GM18517 (cell line): ENCODE measurements at regions not wholly inside any gene's neighbourhood (a gene's known extent, or its start where the extent isn't known, plus 50 kb on each side); places are given as distances from the start of the nearest gene placed in this dataset.

Experiments
- ATAC-seq: cut with Tn5 transposase; IDR thresholded peaks from one replicate; pipeline ENCODE4 v1.9.1; 2021; ENCODE audit warnings: mild to moderate bottlenecking, moderate library complexity; ENCODE audit not compliant: unreplicated experiment

- ATAC-seq = no peak
These were observed 1501.6 kb upstream of the MIR17HG start for GRCh38 chr13:89845874-89846273.

DNA sequence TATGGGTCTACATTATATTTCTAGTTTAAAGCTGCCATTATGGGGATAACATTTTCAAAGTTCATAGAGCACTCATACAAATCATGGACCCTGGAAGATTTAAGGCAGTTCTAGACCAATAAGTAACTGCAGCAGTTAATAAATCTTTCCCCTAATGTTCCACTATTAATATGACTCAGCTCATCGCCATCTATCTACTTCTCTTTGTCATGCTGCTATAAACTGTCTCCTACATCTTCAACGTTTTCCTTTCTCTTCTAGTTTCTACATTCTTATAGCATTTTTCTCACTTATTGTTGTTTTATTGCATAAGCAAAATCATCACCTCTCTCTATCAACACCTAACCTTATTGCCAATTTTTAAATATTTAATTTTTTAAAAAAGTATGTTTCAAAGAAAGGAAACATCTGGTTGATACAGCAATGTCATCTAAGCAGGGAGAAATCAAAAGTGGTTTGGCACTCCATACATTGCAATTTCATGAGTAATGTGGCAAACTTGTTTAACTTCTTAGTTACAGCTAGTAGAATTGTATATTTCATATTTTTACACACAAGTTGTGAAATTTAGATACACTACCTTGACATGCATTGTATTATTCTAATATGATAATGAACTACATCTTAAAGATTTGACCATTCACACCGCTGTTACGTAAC is 1500.4 kb upstream of the MIR17HG start:
- ATAC-seq = no peak

GRCh38 chr13:89852570-89852969 is 1494.9 kb upstream of the MIR17HG start:
- no peak for ATAC-seq

DNA sequence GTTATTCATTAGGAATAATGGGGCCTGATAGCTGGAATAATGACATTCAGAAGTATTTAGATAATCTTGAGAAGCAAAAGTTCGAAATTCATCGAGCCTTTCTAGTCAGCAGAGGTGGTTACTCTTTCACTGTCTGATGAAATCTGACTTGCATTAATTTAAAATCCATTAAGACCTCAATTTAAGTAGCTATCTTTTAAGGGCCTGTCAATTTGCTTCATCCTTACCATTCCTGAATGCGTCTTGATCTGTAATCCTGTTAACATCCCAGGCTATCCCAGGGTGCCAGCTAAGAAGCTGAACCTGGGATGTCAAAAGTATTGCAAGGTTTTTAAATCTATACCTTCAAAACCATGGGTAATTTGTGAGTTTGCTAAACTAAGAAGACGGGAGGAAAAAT is 1491.0 kb upstream of the MIR17HG start:
- no peak for ATAC-seq

- ATAC-seq = no peak
These were observed 1490.0 kb upstream of the MIR17HG start for GRCh38 chr13:89857502-89857901.

GRCh38 chr13:89862011-89862690 is 1485.3 kb upstream of the MIR17HG start:
- no peak for ATAC-seq

DNA sequence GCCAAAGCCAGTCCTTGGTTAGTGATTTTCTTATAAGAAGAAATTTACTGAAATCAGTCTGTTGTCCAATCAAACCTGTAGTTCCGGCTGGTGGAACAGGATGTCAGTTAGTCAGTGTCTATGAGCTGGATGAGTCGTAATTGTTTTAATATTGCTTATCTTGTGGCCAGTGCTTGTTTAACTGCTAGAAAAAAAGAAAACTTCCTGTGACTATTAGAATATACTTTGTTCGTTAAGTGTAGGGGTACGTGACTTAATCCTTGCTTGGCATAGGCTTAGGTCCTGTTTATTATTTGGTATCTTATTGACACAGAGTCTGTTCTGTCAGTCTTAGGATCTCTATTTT is 1484.8 kb upstream of the MIR17HG start:
- ATAC-seq = no peak

DNA sequence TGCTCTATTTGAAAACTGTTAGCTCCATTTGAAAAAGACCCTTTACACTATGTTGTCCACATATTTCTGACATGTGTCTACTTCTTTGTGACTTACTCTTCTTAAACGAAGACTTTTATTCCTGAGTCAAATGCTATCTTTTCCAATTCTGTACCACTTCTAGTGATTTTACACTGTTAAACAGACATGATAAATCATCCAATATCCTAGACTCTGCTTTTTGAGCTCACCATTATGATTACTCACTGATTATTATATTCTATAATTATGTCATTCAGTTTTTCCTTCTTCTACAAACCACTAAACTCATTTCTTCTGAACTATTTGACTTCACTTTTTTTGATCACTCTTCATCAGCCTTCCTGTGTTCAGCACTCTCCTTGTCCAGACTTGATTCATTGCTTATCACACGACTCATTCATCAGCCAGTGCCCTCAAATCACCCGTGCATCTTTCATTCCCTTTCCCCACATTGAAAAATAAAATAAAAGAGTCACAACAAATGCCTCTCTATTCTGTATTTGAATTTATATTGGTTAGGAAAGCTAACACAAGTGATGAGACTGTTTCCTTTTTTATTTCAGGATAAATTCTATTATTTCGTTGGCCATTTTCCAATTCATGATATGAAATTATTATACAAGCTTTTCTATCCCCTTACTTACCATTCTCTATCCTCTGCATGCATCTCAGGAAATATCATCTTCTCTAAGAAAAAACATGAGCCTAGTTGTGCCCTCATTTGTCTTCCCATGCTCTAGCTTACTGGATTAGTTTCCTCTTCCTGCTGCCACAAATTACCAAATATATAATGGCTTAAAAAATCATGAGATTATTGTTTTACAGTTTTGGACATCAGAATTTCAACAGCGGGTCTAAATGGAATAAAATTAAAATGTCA is 1482.1 kb upstream of the MIR17HG start:
- ATAC-seq = no peak

- no peak for ATAC-seq
These were observed 1478.2 kb upstream of the MIR17HG start for GRCh38 chr13:89869312-89869711.

DNA sequence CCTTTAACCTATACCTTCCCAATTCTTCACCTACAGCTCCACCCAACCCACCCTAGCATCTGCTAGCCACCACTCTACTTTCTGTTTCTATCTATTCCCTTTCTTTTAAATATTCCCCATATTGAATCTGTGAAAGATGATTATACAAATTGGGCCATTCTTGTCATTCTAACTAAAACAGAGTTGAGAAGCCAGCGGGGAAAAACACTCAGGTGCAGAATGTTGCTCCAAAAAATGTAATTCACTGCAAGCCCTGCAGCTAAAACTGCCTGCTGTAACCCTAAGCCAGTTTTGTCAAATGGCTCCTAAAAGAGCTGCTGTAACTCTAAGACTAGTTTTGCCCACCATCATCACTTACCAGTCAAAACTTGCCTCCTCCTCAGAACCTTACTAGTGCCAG is 1468.6 kb upstream of the MIR17HG start:
- no peak for ATAC-seq

DNA sequence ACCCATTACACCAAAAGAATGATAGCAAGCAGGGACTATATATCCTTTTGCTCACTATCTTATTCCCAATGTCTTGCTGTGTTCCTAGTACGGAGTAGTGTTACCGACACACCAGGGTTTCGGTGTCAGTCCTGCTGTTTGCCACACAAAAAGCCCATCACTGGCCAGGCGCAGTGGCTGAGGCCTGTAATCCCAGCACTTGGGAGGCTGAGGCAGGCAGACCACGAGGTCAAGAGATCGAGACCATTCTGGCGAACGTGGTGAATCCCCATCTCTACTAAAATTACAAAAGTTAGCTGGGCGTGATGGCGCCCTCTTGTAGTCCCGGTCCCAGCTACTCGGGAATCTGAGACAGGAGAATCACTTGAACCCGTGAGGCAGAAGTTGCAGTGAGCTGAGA is 1467.3 kb upstream of the MIR17HG start:
- ATAC-seq = no peak

DNA sequence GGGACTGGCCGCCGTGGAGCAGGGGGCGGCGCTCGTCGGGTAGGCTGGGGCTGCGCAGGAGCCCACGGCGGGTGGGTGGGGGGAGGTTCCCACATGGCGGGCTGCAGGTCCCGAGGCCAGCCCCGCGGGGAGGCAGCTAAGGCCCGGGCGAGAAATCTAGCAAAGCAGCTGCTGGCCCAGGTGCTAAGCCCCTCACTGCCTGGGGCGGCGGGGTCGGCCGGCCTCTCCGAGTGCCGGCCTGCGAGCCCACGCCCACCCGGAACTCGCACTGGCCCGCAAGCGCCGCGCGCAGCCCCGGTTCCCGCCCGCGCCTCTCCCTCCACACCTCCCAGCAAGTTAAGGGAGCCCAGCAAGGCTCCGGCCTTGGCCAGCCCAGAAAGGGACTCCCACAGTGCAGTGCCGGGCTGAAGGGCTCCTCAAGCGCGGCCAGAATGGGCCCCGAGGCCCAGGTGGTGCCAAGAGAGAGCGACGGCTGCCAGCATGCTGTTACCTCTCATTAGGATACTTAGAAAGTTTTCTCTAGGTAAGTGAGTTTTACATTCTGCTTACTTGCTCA is 1463.5 kb upstream of the MIR17HG start:
- ATAC-seq = no peak

DNA sequence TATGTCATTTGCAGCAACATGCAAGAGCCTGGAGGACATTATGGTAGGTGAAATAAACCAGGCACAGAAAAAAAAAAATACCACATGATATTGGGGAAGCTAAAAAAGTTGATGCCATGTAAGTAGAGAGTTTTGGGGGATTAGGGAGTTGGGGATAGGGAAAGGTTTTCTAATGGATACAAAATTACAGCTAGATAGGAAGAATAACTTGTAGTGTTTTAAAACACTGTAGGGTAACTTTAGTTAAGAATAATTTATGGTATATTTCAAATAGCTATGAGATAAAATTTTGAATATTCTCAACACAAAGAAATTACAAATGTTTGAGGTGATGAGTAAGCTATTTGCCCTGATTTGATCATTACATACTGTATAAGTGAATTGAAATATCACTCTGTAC is 1456.7 kb upstream of the MIR17HG start:
- ATAC-seq = no peak

DNA sequence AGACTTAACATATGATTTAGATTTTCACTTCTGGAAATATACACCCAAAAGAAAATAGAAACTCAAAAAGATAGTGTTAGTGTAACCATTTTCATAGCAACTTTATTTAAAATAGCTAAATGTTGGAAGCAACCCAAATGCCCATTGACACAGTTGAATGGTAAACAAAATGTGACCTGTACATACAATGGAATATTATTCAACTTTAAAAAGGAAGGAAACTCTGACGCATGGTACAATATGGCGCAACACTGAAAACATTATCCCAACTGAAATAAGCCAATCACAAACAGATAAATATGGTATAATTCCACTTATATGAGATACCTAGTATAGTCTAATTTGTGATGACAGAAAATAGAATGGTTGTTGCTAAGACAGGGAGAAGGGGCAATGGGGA is 1456.1 kb upstream of the MIR17HG start:
- ATAC-seq = no peak

DNA sequence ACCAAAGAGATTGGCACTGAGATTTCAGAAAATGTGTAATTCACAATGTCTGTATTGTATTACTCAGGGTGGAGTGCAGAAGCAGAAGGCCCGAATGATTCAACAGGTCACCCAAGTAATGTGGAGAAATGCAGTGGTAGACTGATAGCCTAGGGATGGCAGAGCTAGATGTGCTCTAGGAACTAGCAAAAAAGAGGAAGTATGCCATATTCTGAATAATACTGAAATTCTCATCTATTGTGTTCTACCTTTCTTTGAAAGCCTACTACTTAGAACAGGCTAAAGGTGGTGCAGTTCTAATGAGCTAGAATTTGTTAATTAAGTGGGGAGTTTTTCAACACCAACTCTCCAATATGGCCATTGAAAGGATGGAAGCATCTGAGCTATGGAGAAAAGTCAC is 1449.8 kb upstream of the MIR17HG start:
- ATAC-seq = no peak

GRCh38 chr13:89899302-89900103 is 1448.0 kb upstream of the MIR17HG start:
- ATAC-seq = no peak

- ATAC-seq = no peak
These were observed 1447.3 kb upstream of the MIR17HG start for GRCh38 chr13:89900104-89900765.

GRCh38 chr13:89902223-89902622 is 1445.3 kb upstream of the MIR17HG start:
- ATAC-seq = no peak

DNA sequence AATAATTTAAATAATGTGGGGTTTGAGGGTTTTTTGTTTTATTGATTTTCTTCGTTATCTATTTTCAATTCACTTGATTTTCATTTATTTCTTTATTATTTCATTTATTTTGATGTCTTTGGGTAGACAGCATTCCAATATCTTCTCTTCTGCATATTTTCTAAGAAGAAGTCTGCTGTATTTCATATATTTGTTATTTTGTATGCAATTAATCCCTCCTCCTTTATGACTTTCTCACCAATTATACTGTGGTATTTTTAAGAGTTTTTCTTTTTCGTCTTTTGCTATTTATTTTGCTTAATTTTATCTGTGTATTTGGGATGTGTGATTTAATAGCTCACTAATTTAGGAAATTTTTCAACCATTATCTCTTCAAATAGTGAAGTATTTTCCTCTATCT is 1444.4 kb upstream of the MIR17HG start:
- no peak for ATAC-seq

DNA sequence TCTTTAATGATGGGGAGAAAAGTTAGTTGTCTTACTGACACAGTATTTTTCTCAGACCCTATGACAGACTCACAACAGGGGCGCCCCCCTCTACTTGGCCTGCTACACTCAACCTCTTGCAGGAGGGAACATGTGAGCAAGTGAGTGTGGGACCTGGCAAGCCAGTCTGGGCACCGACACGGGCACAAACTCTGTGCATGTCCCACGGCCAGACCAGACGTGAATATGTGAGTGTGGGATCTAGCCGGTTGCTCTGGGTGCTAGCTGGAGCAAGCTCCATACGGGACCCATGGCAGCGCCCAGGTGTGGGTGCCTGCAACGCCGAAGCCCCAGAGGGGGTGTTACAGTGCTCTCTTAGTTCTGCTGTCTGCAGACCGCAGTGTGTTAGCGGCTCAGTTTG is 1437.3 kb upstream of the MIR17HG start:
- ATAC-seq = no peak
